ENCODE measurements at regions not wholly inside any gene's neighbourhood (a gene's known extent, or its start where the extent isn't known, plus 50 kb on each side); places are given as distances from the start of the nearest gene placed in this dataset.
"Not testable (repeated sequence)": the region's sequence is repeated elsewhere in the genome, so short reads cannot be mapped to it uniquely, and the experiment has no call there.

- H3K4me3 Mint-ChIP-seq; H3K4me1 Mint-ChIP-seq (ENCODE audit: low read depth); H3K9me3 Mint-ChIP-seq; DNase-seq; intact Hi-C loops (cut with micrococcal nuclease); H3K27me3 Mint-ChIP-seq (ENCODE audit: low read depth); H3K36me3 Mint-ChIP-seq (ENCODE audit: low read depth); CTCF ChIA-PET; H3K27ac Mint-ChIP-seq: not testable (repeated sequence)
Measured at GRCh38 chr15:21249508-21250019, 190.7 kb downstream of the POTEB3 start.

Measured in activated naive CD4-positive, alpha-beta T cell treated with anti-CD3 and anti-CD28 coated beads for 36 hours (primary cell).